H9 (cell line): ENCODE measurements at regions not wholly inside any gene's neighbourhood (a gene's known extent, or its start where the extent isn't known, plus 50 kb on each side); places are given as distances from the start of the nearest gene placed in this dataset.

Source experiments
- DNase-seq: peaks from one replicate; pipeline ENCODE4 v3.0.0-alpha.2; 2017
- H2AFZ ChIP-seq: one replicate; pipeline ENCODE4 v1.6.1; 2013; ENCODE audit warnings: mild to moderate bottlenecking, low read length, control low read depth, moderate library complexity
- H2AK5ac ChIP-seq: 2 replicates; pipeline ENCODE4 v1.6.1; 2013; ENCODE audit warnings: low read length, control low read depth, mixed read lengths; ENCODE audit not compliant: insufficient read length
- H2BK120ac ChIP-seq: one replicate; pipeline ENCODE4 v1.6.1; 2013; ENCODE audit warnings: low read depth, mild to moderate bottlenecking, low read length, control low read depth, inconsistent platforms; ENCODE audit not compliant: poor library complexity, severe bottlenecking
- H2BK12ac ChIP-seq: 2 replicates; pipeline ENCODE4 v1.6.1; 2013; ENCODE audit warnings: low read length, control low read depth, mixed read lengths, low read depth; ENCODE audit not compliant: insufficient read length
- H2BK15ac ChIP-seq: 2 replicates; pipeline ENCODE4 v1.6.1; 2013; ENCODE audit warnings: low read depth, low read length, control low read depth
- H2BK20ac ChIP-seq: one replicate; pipeline ENCODE4 v1.6.1; 2013; ENCODE audit warnings: low read depth, mild to moderate bottlenecking, low read length, control low read depth, inconsistent platforms; ENCODE audit not compliant: poor library complexity, severe bottlenecking
- H2BK5ac ChIP-seq: 2 replicates; pipeline ENCODE4 v1.6.1; 2013; ENCODE audit warnings: low read length, control low read depth, mixed read lengths; ENCODE audit not compliant: insufficient read length
- H3K14ac ChIP-seq: 2 replicates; pipeline ENCODE4 v1.6.1; 2013; ENCODE audit warnings: low read length, control low read depth; ENCODE audit not compliant: insufficient read depth
- H3K18ac ChIP-seq: 2 replicates; pipeline ENCODE4 v1.6.1; 2013; ENCODE audit warnings: low read depth, mild to moderate bottlenecking, mixed read lengths, low read length, control low read depth; ENCODE audit not compliant: insufficient read length
- H3K23ac ChIP-seq: 2 replicates; pipeline ENCODE4 v1.6.1; 2013; ENCODE audit warnings: low read length, control low read depth, mixed read lengths, low read depth; ENCODE audit not compliant: insufficient read length
- H3K23me2 ChIP-seq: 2 replicates; pipeline ENCODE4 v1.6.1; 2013; ENCODE audit warnings: low read depth, mild to moderate bottlenecking, mixed read lengths, low read length, control low read depth; ENCODE audit not compliant: insufficient read length, poor library complexity, severe bottlenecking
- H3K27ac ChIP-seq: 2 replicates; pipeline ENCODE4 v1.5.1; 2013; ENCODE audit warnings: low read length, control low read depth, mixed read lengths, low read depth; ENCODE audit not compliant: insufficient read length
- H3K27me3 ChIP-seq: 2 replicates; pipeline ENCODE4 v1.6.1; 2013; ENCODE audit warnings: low read length, control low read depth, inconsistent platforms; ENCODE audit not compliant: insufficient read depth
- H3K4ac ChIP-seq: 2 replicates; pipeline ENCODE4 v1.6.1; 2013; ENCODE audit warnings: low read depth, mild to moderate bottlenecking, control low read depth, inconsistent platforms, low read length, moderate library complexity
- H3K4me1 ChIP-seq: 2 replicates; pipeline ENCODE4 v1.6.1; 2013; ENCODE audit warnings: low read length, control low read depth, inconsistent platforms; ENCODE audit not compliant: insufficient read depth
- H3K4me2 ChIP-seq: 2 replicates; pipeline ENCODE4 v1.6.1; 2013; ENCODE audit warnings: low read length, control low read depth, mixed read lengths; ENCODE audit not compliant: insufficient read length, insufficient read depth
- H3K56ac ChIP-seq: 2 replicates; pipeline ENCODE4 v1.6.1; 2013; ENCODE audit warnings: low read depth, mild to moderate bottlenecking, mixed read lengths, low read length, control low read depth; ENCODE audit not compliant: insufficient read length
- H3K79me1 ChIP-seq: 2 replicates; pipeline ENCODE4 v1.6.1; 2013; ENCODE audit warnings: low read depth, mild to moderate bottlenecking, moderate library complexity, low read length, control low read depth, inconsistent platforms; ENCODE audit not compliant: insufficient read depth, poor library complexity, severe bottlenecking
- H3K79me2 ChIP-seq: 2 replicates; pipeline ENCODE4 v1.6.1; 2013; ENCODE audit warnings: low read length, control low read depth, inconsistent platforms; ENCODE audit not compliant: insufficient read depth
- H3K9ac ChIP-seq: 2 replicates; pipeline ENCODE4 v1.6.1; 2013; ENCODE audit warnings: low read length, control low read depth, mixed read lengths; ENCODE audit not compliant: insufficient read length; ENCODE audit errors: extremely low read depth
- H3K9me3 ChIP-seq: one replicate; pipeline ENCODE4 v1.6.1; 2013; ENCODE audit warnings: low read depth, low read length, inconsistent platforms; ENCODE audit not compliant: control insufficient read depth
- H3T11ph ChIP-seq: one replicate; pipeline ENCODE4 v1.6.1; 2013; ENCODE audit warnings: mild to moderate bottlenecking, low read length, control low read depth, inconsistent platforms
- H4K20me1 ChIP-seq: one replicate; pipeline ENCODE4 v1.6.1; 2013; ENCODE audit not compliant: control insufficient read depth, insufficient read length, insufficient read depth
- H4K5ac ChIP-seq: 2 replicates; pipeline ENCODE4 v1.6.1; 2013; ENCODE audit warnings: low read depth, mild to moderate bottlenecking, mixed read lengths, low read length, control low read depth; ENCODE audit not compliant: insufficient read length
- H4K8ac ChIP-seq: replicated peaks from 2 replicates; pipeline ENCODE4 v1.6.1; 2013; ENCODE audit warnings: low read length, control low read depth, mixed read lengths, low read depth; ENCODE audit not compliant: insufficient read length
- H4K91ac ChIP-seq: 2 replicates; pipeline ENCODE4 v1.6.1; 2013; ENCODE audit warnings: low read depth, mild to moderate bottlenecking, moderate library complexity, mixed read lengths, low read length, control low read depth; ENCODE audit not compliant: insufficient read length
- H3K27ac Mint-ChIP-seq, 3 experiments: 2 replicates in 2 of 3; 3 replicates in 1 of 3; pipeline ENCODE4 v1.8.0; 2020 to 2021; ENCODE audit warnings: mixed read lengths in 3 of 3, mild to moderate bottlenecking in 1 of 3, moderate library complexity in 1 of 3
- H3K27me3 Mint-ChIP-seq: 2 replicates; pipeline ENCODE4 v1.8.0; 2021; ENCODE audit warnings: low read depth, mild to moderate bottlenecking, moderate library complexity, mixed read lengths
- H3K36me3 Mint-ChIP-seq, 3 experiments: 2 replicates in 2 of 3; 3 replicates in 1 of 3; pipeline ENCODE4 v1.8.0; 2020 to 2021; ENCODE audit warnings: low read depth in 3 of 3, mixed read lengths in 3 of 3; ENCODE audit not compliant: insufficient read depth in 1 of 3
- H3K4me1 Mint-ChIP-seq, 2 experiments: 2 replicates each; pipeline ENCODE4 v1.8.0; 2020; ENCODE audit warnings: mixed read lengths in 2 of 2
- H3K4me3 Mint-ChIP-seq, 2 experiments: 2 replicates in 1 of 2; 3 replicates in 1 of 2; pipeline ENCODE4 v1.8.0; 2020 to 2021; ENCODE audit warnings: mild to moderate bottlenecking in 2 of 2, mixed read lengths in 2 of 2, moderate library complexity in 1 of 2
- H3K9me3 Mint-ChIP-seq, 2 experiments: 2 replicates in 1 of 2; 3 replicates in 1 of 2; pipeline ENCODE4 v1.8.0; 2020; ENCODE audit warnings: mild to moderate bottlenecking in 2 of 2, mixed read lengths in 2 of 2, moderate library complexity in 1 of 2
- WGBS: extraction: QIAGEN DNeasy Blood & Tissue Kit; methylation state at CpG from one replicate; pipeline ENCODE4 v1.1.7; 2013; ENCODE audit warnings: missing lambda C conversion rate, low lambda C conversion rate, mixed read lengths; ENCODE audit not compliant: insufficient read length; ENCODE audit errors: extremely low coverage; 5-methylcytosine and 5-hydroxymethylcytosine counted together
- TF ChIP-seq, protein P1 (sequence below): fragments of 200-600 bp; sonication (generic); conservative IDR thresholded peaks from 3 replicates; pipeline ENCODE4 v1.8.0; 2021; ENCODE audit warnings: antibody characterized with exemption, mild to moderate bottlenecking

DNA sequence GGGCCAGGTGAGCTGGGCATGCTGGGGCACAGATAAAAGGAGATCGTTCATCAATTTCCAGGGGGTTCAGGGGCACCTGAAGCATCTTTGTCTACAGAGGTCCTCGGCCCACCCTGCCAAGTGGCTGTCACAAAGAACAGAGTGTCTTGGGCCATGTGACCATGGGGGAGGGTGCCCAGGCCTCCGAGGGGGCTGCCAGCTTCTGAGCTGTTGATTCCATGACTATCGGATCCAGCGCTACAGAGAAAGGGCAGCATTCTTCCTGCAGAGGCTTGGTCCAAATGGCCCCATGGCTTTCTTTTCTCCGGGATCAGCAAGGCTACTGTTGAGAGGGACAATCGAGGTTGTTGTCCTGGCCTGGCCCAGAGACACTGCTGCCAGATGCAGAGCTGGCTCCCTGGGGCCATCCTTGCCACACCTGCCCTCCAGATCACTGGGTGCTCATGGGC, 289.2 kb downstream of the ZSWIM6 start:
- WGBS: no CpG with 5 or more reads among the region's 7 CpGs
- H3K23ac ChIP-seq: no peak overlapping the region

More for the DNA sequence above, 289.2 kb downstream of the ZSWIM6 start:
- Mint-ChIP-seq H3K4me3 (no peak overlapping the region), H3K36me3 (no peaks in the 10 kb centered on the region), H3K4me1 (peaks cover 17 to 19% of the 10 kb centered on the region in 2 experiments), H3K9me3 (no peaks in the 10 kb centered on the region), H3K27ac (no peak overlapping the region), H3K27me3 (no peaks in the 10 kb centered on the region)
- no peak overlapping the region for H3K27ac ChIP-seq
- H2BK20ac ChIP-seq: no peak overlapping the region
- no peak for DNase-seq
- no peaks in the 10 kb centered on the region for H3K79me2 ChIP-seq
- no peak overlapping the region for H3K18ac ChIP-seq
- no peak overlapping the region for H2BK15ac ChIP-seq
- H4K8ac ChIP-seq: no peak overlapping the region
- H3K4me2 ChIP-seq: no peak overlapping the region
- H3K4ac ChIP-seq: no peak overlapping the region
- H2BK12ac ChIP-seq: no peak overlapping the region
- no peaks in the 10 kb centered on the region for H3K79me1 ChIP-seq
- H3K23me2 ChIP-seq: peaks cover 8% of the 10 kb centered on the region
- no peak overlapping the region for H2AFZ ChIP-seq
- no peak overlapping the region for H2BK120ac ChIP-seq
- H2BK5ac ChIP-seq: no peak overlapping the region
- H2AK5ac ChIP-seq: no peak overlapping the region
- H4K20me1 ChIP-seq: no peaks in the 10 kb centered on the region
- H3K9me3 ChIP-seq: no peaks in the 10 kb centered on the region
- TF ChIP-seq, protein P1, sequence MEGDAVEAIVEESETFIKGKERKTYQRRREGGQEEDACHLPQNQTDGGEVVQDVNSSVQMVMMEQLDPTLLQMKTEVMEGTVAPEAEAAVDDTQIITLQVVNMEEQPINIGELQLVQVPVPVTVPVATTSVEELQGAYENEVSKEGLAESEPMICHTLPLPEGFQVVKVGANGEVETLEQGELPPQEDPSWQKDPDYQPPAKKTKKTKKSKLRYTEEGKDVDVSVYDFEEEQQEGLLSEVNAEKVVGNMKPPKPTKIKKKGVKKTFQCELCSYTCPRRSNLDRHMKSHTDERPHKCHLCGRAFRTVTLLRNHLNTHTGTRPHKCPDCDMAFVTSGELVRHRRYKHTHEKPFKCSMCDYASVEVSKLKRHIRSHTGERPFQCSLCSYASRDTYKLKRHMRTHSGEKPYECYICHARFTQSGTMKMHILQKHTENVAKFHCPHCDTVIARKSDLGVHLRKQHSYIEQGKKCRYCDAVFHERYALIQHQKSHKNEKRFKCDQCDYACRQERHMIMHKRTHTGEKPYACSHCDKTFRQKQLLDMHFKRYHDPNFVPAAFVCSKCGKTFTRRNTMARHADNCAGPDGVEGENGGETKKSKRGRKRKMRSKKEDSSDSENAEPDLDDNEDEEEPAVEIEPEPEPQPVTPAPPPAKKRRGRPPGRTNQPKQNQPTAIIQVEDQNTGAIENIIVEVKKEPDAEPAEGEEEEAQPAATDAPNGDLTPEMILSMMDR: no peak
- H4K91ac ChIP-seq: no peak overlapping the region
- H3K9ac ChIP-seq: no peak overlapping the region
- no peak overlapping the region for H3T11ph ChIP-seq
- H3K14ac ChIP-seq: no peak overlapping the region
- H3K56ac ChIP-seq: no peak overlapping the region
- H4K5ac ChIP-seq: no peak overlapping the region
- H3K27me3 ChIP-seq: no peaks in the 10 kb centered on the region
- no peaks in the 10 kb centered on the region; the same call in 1 of the 2 replicates for H3K4me1 ChIP-seq
